DMS 273 (cell line): ENCODE measurements at regions not wholly inside any gene's neighbourhood (a gene's known extent, or its start where the extent isn't known, plus 50 kb on each side); places are given as distances from the start of the nearest gene placed in this dataset.
A peak's percentile ranks its signal among the peaks of the same experiment; 100 is the strongest.
"Not testable (repeated sequence)": the region's sequence is repeated elsewhere in the genome, so short reads cannot be mapped to it uniquely, and the experiment has no call there.

Experiments
- DNase-seq: peaks from one replicate; lab custom pipeline; 2025; ENCODE audit not compliant: unreplicated experiment; lab: John Stamatoyannopoulos, UW

DNA sequence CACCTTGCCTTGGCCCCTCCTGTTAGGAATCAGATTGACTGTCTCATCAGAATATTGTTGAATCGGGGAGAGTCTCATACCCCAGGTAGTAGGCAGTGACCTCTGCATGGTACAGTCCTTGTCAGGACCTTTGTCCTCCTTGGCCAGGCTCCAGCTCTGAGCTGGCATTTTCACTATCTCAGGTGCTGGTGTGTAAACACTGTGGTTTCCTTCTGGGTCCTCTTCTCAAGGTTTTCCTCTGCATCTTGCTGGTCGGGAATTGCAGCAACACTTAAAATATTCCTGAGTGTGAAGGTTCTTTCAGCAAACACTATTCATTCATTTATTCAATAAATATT lies 69.7 kb upstream of the TAMM41 start:
- DNase-seq = not testable (repeated sequence)

DNA sequence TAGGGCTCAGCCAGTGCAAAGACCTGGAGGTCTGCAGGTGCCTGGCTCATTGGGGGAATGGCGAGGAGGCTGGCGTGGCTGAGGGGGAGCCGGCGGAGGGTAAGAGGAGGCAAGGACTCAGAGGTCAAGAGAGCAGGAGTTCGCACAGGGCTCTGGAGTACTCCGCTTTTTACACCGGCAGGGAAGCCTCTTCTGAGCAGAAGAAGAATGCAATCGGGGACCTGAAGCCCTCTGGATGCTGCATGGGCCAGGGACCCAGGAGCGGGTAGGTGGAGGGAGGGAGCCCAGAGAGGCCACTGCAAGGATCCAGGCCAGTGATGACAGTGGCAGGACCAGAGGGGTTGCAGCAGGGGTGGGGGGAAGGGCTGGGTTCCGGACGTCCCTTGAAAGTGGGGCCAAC lies 70.4 kb upstream of the TAMM41 start:
- DNase-seq = no peak

DNA sequence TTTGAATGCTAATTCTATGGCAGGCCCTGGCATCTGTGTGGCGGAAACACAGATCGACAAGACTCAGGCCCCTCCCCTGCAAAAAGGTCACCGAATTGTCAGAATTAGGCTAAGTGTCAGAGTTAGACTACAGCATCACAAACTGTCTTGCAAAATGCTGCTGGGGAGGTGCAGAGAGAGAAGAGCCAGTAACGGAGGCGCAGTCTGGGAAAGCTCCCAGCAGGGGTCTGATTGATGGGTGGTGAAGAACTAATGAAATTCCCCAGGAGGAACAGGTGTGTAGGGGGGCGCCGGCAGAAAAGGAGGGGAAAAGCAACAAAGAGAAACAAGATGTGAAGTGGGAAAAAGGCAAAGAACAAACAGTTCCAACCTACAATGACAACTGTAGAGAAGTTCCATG lies 72.7 kb upstream of the TAMM41 start:
- no peak for DNase-seq

DNA sequence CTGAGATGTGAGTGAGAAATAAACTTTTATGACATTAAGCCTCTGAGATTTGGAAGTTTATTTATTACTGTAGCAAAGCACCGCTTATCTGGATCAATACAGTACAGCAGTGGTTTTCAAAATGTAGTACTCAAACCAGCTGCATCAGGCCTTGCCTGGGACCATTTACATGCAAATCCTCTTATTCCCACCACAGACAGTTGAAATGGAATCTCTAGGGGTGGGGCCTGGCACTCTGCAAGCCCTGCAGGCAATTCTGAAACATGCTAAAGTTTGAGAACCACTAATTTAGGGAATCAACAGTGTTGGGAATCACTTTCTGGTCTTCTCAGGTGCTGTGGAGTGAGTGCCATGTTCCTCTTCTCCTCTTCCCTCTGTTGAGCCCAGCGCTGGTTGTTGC lies 77.8 kb upstream of the TAMM41 start:
- DNase-seq = no peak

DNA sequence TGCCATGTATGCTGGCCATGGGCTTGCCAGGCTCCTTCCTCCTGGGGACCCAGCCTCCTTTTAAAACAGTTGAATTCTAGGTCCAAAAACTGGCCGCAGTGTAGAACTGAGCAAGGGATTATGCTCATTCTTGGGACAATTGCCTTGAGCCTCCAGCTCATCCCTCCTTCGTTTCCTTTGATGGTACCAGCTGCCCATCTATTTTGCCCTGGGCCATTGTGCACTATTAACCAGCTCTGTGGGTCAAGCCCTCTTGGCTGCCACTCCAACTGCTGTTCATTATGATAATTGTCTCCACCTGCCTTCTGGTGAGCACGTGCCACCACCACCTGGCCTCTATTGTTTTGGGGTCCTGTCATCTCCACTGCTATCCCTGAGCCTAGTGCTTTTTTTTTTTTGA lies 75.8 kb upstream of the SYN2 start:
- peak; percentile 6 for DNase-seq

DNA sequence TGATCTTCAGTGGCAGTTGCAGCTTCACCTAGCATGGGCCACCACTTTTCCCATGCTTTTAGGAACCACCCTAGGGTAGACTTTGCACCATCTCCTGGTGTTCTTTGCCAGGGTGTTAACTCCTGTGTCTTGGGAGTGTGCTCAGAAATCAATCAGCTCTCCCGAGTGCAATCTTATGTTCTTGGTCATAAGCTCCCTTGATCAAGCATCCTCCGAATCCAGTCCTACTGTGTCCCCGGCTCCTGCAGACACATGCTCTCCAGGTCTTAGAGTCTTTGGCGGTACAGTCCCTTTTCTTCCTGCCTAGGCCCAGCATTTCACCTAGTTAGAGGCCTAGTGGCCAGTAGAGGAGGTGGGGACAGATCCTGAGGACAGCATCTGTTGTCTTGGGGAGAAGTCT lies 74.7 kb upstream of the SYN2 start:
- no peak for DNase-seq

DNA sequence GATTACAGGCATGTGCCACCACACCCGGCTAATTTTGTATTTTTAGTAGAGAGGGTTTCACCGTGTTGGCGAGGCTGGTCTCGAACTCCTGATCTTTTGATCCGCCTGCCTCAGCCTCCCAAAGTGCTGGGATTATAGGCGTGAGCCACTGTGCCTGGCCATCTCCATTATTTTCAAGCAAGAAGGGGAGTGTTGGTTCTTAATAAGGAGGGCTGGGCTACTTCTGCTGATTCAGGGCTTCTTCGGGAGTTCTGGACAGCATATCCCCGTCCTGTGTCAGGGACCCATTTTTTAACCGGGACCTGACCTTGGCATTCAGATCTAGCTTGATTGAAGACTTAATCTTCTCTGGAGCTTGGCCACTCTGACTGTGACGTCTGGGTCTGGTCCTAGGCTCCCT lies 74.1 kb upstream of the SYN2 start:
- DNase-seq = no peak

DNA sequence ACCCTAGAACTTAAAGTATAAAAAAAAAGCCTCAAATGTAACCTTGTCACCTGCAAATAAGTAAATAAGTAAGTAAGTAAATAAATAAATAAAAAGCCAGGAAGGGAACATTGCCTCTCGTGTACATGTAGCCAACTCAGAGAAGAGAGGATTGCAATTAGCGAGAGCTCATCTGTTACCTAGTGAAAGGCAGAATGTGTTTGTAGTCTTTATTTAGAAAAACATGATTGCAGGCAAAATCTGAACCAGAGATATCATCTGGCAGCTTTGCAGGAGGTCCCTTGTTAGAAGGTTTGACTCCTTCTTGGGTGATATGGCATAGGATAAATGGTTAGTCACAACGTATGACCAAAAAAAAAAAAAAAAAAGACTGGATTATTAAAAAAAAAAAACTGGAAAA lies 71.6 kb upstream of the SYN2 start:
- no peak for DNase-seq

DNA sequence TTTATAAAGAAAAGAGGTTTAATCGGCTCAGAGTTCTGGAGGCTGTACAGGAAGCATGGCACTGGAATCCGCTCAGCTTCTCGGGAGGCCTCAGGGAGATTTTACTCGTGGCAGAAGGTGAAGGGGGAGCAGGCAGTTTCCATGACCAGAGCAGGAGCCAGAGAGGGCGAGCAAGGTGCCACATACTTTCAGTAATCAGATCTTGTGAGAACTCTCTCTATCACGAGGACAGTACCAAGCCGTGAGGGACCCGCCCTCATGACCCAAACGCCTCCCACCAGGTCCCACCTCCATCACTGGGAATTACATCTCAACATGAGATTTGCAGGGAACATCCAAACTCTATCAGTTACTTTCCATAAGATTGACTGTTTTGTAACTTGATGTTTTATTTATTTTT lies 70.7 kb upstream of the SYN2 start:
- DNase-seq = no peak

DNA sequence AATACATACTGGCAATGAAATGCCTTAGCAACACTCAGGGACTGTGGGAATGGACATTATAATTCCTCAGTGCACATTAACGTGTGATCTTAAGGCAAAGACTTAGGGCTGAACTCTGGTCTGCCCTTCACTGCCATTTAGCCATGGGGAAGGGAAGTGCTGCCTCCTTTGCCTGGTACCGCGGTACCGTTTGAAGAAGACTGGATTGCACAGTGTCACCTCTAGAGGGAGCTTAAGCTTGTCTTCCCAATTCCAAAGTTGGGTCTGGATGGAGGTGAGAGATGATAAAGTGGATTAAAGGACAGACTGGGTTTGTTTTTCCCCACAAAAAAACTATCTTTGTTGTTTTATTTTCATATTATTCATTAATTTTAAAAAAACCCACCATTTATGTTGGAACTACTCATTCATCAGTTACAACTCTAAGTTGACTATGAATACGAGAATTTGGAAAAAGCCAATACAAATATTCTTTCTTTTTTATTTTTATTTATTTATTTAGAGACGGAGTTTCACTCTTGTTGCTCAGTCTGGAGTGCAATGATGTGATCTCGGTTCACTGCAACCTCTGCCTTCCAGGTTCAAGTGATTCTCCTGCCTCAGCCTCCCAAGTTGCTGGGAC lies 60.0 kb upstream of the SYN2 start:
- DNase-seq = peak; percentile 74

DNA sequence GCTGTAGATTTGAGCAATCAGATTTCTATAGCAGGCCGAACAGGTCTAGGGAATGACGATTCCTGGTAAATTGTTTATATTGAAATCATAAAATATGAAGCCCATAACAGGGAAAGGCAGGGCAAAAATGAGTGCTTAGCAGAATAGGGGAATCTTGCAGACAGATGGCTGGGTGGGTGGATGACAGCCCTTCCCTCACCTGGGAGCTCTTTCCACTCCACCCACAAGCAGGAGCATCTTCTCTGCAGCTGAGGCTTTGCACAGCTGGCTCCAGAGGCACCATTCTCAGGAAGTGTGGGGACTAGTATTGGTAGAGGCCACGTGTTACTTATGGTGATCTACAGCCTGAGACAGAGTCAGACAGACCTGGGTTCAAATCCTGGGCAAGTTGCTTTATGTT lies 55.9 kb upstream of the SYN2 start:
- DNase-seq = no peak

DNA sequence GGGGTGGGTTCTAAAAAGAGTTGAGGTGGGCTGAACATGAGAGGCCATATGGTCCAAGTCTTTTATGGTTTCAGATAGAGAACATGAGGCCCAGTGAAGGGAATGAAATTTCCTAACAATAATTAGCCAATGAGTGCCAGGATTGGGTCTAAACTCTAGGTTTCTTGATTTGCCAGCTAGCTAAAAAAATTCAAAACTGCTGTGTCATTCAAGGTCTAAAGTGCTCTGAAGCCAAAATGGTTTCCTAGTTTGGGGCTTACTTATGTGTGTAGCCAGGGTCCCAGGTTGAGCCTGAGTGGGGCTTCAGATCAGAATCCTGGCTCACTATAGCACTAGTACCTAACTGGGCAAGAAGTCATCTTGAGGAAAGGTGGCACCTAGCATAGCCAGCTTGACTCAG lies 55.3 kb upstream of the SYN2 start:
- no peak for DNase-seq

DNA sequence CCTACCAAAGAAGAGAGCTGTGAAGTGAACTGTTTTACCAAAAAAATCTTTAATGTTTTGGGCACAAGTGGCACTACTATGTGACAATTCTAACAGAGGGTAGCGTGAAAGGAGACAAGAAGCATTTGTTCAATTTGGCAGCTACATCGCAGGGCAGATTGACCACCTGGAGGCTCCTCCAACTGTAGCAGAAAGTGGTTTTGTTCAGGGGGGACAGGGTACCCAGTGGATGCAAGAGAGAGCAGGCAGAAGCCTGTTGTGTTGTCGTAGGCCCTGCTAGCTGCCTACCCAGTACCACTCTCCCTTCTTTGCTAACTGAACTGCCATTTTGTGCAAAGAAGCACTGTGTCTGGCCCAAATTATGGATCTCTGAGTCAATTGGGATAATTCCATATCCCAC lies 54.8 kb upstream of the SYN2 start:
- no peak for DNase-seq

DNA sequence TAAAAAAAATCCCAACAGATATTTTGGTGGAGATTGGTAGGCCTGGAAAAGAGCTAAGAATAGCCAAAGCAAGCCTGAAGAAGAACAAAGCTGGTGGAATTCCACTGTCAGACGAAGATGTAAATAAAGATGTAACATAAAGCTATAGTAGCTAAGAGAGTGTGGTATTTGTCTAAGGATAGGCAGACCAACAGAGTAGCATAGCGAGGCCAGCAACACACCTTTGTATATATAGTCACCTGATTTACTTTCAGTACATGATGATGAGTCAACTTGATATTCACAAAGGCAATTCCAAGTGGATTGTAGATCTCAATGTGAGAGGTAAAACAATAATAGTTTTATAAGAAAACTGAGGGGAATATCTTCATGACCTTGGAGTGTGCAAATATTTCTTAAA lies 53.6 kb upstream of the SYN2 start:
- DNase-seq = no peak

DNA sequence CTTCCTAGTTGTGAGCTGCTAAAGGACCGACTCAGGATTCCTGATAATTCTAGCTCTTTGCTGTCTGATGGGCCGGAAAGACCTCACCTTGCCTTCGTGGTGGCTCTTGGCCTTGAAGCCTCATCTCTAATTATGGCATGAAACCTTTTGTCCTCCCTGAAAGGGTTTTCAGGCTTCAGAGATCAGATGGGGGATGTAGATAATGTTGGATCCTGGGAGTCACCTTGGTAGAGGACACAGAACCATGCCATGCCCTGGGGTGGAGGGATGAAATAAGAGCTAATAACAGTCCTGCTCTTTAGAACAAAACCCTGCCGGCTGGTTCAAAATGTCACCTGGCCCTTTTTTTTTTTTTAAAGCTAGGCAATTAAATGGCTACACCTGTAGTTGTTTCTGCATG lies 50.8 kb upstream of the SYN2 start:
- DNase-seq = no peak

DNA sequence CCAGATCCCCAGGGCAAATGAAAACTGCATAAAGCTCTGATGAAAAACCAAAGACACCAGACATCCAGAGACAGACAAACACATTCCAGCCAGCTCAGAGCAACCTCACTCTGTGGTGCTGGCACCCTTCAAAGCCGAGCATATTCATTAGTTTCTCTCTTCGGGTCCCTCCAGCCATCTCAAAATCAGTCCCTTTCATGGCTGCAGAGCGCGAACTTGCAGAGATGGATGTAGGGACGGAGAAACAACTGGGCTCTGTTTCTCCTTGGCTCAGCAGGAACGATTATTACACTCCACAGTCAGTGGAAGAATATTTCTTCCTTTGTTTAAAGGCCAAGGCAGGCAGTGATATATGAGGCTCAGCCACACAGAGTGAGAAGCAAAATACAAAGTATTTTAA lies 50.4 kb upstream of the SYN2 start:
- no peak for DNase-seq

DNA sequence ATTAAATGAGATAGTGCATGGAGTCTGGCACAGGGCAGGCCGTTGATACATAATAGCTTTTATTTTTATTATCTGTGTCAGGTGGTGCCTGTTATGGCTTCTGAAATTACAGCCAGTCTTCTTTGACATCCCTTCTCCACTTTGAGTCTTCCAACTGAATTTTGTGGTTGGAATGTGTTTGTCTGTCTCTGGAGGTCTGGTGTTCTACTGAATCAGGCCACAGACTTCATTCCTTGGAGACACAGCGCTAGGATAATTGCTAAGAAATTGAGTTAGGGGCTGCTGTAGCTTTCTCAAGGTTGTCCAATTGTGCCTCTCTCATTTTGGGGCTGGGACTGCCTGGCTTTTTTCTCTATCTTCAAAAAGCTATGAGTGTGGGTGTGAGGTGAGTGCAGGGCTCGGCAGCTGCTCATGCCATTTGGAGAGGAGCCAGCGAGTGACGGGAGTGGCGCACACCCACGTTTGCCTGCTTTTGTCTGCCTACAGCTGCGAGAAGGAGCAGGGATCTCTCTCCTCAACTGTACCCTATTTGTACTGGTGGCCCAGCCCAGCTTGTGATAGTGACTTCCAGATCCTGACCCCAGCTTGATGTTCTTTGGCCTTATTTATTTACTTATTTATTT lies 49.8 kb upstream of the SYN2 start:
- DNase-seq = peak; percentile 58
